ENCODE measurements at regions not wholly inside any gene's neighbourhood (a gene's known extent, or its start where the extent isn't known, plus 50 kb on each side); places are given as distances from the start of the nearest gene placed in this dataset.
"Not testable (repeated sequence)": the region's sequence is repeated elsewhere in the genome, so short reads cannot be mapped to it uniquely, and the experiment has no call there.

- Histone ChIP-seq H3K4me1 (ENCODE audit: control insufficient read depth, insufficient read depth, low read length) (no peaks in the 10 kb centered on the region), H3K9me3 (ENCODE audit: control insufficient read depth, insufficient read depth, low read length) (no peaks in the 10 kb centered on the region), H3K27ac (ENCODE audit: low read depth, low read length) (no peak overlapping the region), H3K36me3 (ENCODE audit: control insufficient read depth, insufficient read depth, low read length) (no peaks in the 10 kb centered on the region), H3K4me3 (ENCODE audit: low read depth, low read length) (no peak overlapping the region), H3K27me3 (ENCODE audit: control insufficient read depth, insufficient read depth, low read length) (no peaks in the 10 kb centered on the region), H3K9ac (ENCODE audit: low read depth, low read length) (no peak overlapping the region)
Measured at GRCh38 chr3:162704799-162705385, 1208.3 kb downstream of the OTOL1 start.

GRCh38 chr3:162708394-162708793 is 1211.8 kb downstream of the OTOL1 start:
- H3K9ac ChIP-seq (ENCODE audit: low read depth, low read length); H3K4me3 ChIP-seq (ENCODE audit: low read depth, low read length); H3K36me3 ChIP-seq (ENCODE audit: control insufficient read depth, insufficient read depth, low read length); H3K9me3 ChIP-seq (ENCODE audit: control insufficient read depth, insufficient read depth, low read length); H3K4me1 ChIP-seq (ENCODE audit: control insufficient read depth, insufficient read depth, low read length); H3K27ac ChIP-seq (ENCODE audit: low read depth, low read length); H3K27me3 ChIP-seq (ENCODE audit: control insufficient read depth, insufficient read depth, low read length): not testable (repeated sequence)

GRCh38 chr3:162708942-162709706 is 1212.5 kb downstream of the OTOL1 start:
- not testable (repeated sequence) for H3K27ac ChIP-seq (ENCODE audit: low read depth, low read length); H3K27me3 ChIP-seq (ENCODE audit: control insufficient read depth, insufficient read depth, low read length); H3K4me3 ChIP-seq (ENCODE audit: low read depth, low read length); H3K9ac ChIP-seq (ENCODE audit: low read depth, low read length); H3K9me3 ChIP-seq (ENCODE audit: control insufficient read depth, insufficient read depth, low read length); H3K36me3 ChIP-seq (ENCODE audit: control insufficient read depth, insufficient read depth, low read length); H3K4me1 ChIP-seq (ENCODE audit: control insufficient read depth, insufficient read depth, low read length)

DNA sequence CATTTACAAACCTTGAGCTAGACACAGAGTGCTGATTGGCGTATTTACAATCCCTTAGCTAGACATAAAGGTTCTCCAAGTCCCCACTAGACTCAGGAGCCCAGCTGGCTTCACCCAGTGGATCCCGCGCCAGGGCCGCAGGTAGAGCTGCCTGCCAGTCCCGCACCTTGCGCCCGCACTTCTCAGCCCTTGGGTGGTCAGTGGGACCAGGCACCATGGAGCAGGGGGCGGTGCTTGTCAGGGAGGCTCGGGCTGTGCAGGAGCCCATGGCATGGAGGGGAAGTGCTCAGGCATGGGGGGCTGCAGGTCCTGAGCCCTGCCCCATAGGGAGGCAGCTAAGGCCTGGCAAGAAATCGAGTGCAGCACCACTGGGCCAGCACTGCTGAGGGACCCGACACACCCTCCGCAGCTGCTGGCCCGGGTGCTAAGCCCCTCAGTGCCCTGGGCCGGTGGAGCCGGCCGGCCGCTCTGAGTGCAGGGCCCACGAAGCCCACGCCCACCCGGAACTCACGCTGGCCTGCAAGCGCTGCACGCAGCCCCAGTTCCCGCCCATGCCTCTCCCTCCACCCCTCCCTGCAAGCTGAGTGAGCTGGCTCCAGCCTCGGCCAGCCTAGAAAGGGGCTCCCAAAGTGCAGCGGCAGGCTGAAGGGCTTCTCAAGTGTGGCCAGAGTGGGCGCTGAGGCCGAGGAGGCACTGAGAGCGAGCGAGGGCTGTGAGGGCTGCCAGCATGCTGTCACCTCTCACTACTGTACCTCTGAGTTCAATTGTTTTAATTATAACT is 1213.9 kb downstream of the OTOL1 start:
- Histone ChIP-seq H3K4me1 (ENCODE audit: control insufficient read depth, insufficient read depth, low read length) (no peaks in the 10 kb centered on the region), H3K27me3 (ENCODE audit: control insufficient read depth, insufficient read depth, low read length) (no peaks in the 10 kb centered on the region), H3K36me3 (ENCODE audit: control insufficient read depth, insufficient read depth, low read length) (no peaks in the 10 kb centered on the region), H3K4me3 (ENCODE audit: low read depth, low read length) (no peak overlapping the region), H3K27ac (ENCODE audit: low read depth, low read length) (no peak overlapping the region), H3K9ac (ENCODE audit: low read depth, low read length) (no peak overlapping the region), H3K9me3 (ENCODE audit: control insufficient read depth, insufficient read depth, low read length) (peaks cover 3% of the 10 kb centered on the region; the same call in 1 of the 2 replicates)

DNA sequence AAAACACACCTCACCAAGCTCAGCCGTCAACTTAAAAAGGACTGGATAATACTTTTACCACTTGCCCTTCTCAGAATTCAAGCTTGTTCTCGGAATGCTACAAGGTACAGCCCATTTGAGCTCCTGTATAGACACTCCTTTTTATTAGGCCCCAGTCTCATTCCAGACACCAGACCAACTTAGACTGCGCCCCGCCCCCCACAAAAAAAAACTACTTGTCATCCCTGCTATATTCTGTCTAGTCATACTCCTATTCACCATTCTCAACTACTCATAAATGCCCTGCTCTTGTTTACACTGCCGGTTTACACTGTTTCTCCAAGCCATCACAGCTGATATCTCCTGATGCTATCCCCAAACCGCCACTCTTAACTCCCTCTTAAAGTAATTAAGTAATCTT is 1220.5 kb downstream of the OTOL1 start:
- H3K4me3 ChIP-seq (ENCODE audit: low read depth, low read length); H3K27ac ChIP-seq (ENCODE audit: low read depth, low read length); H3K9ac ChIP-seq (ENCODE audit: low read depth, low read length); H3K36me3 ChIP-seq (ENCODE audit: control insufficient read depth, insufficient read depth, low read length); H3K9me3 ChIP-seq (ENCODE audit: control insufficient read depth, insufficient read depth, low read length); H3K27me3 ChIP-seq (ENCODE audit: control insufficient read depth, insufficient read depth, low read length): not testable (repeated sequence)
- peaks cover 41% of the 10 kb centered on the region for H3K4me1 ChIP-seq (ENCODE audit: control insufficient read depth, insufficient read depth, low read length)

DNA sequence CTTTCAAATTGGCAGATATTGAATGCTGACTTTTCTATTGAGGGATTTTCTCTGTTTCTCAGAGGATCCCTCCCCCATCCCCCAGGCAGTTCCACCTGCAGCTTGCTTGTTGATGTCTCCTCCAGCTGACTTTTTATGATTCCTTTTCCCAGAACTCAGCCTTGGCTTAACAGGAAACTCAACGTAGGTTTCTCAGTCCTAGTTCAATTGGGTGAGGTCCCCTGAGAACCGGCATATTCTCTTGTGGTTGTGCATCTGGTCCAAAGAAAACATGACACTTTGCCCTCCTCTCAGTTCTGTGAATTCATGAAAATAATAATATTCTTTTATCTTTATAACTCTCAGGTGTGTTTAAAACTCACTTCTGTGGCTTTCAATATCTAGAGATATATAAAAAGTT is 1222.1 kb downstream of the OTOL1 start:
- no peak overlapping the region for H3K4me3 ChIP-seq (ENCODE audit: low read depth, low read length)
- H3K4me1 ChIP-seq (ENCODE audit: control insufficient read depth, insufficient read depth, low read length): peaks cover 48% of the 10 kb centered on the region
- no peaks in the 10 kb centered on the region for H3K9me3 ChIP-seq (ENCODE audit: control insufficient read depth, insufficient read depth, low read length)
- no peak overlapping the region for H3K9ac ChIP-seq (ENCODE audit: low read depth, low read length)
- no peaks in the 10 kb centered on the region for H3K36me3 ChIP-seq (ENCODE audit: control insufficient read depth, insufficient read depth, low read length)
- H3K27ac ChIP-seq (ENCODE audit: low read depth, low read length): peak overlapping the region; percentile 74
- no peaks in the 10 kb centered on the region for H3K27me3 ChIP-seq (ENCODE audit: control insufficient read depth, insufficient read depth, low read length)

- Histone ChIP-seq H3K4me1 (ENCODE audit: control insufficient read depth, insufficient read depth, low read length) (peaks cover 48% of the 10 kb centered on the region), H3K9ac (ENCODE audit: low read depth, low read length) (no peak overlapping the region), H3K27ac (ENCODE audit: low read depth, low read length) (no peak overlapping the region), H3K9me3 (ENCODE audit: control insufficient read depth, insufficient read depth, low read length) (no peaks in the 10 kb centered on the region), H3K27me3 (ENCODE audit: control insufficient read depth, insufficient read depth, low read length) (no peaks in the 10 kb centered on the region), H3K4me3 (ENCODE audit: low read depth, low read length) (no peak overlapping the region), H3K36me3 (ENCODE audit: control insufficient read depth, insufficient read depth, low read length) (no peaks in the 10 kb centered on the region)
Measured at GRCh38 chr3:162719684-162720341, 1223.2 kb downstream of the OTOL1 start.

DNA sequence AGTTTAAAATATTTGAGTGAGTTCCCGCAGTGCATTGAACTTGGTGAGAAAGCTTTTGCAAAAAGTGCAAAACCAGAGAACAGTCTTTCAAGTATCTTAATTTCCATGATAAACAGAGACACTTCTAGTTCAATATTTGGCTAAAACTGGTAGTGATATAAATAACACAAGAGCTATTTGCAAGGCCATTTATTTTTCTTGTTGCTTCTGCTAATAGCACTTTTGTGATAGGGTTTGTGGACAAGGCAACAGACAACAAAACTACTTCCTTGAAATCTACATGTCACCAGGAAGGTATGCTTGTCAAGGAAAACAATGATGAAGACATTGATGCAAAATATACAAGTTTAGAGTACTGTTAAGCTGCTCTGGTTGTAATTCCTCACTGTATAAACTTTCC is 1225.1 kb downstream of the OTOL1 start:
- H3K9ac ChIP-seq (ENCODE audit: low read depth, low read length): no peak overlapping the region; the same call in 1 of the 2 replicates
- no peaks in the 10 kb centered on the region for H3K36me3 ChIP-seq (ENCODE audit: control insufficient read depth, insufficient read depth, low read length)
- H3K27me3 ChIP-seq (ENCODE audit: control insufficient read depth, insufficient read depth, low read length): no peaks in the 10 kb centered on the region
- no peaks in the 10 kb centered on the region for H3K9me3 ChIP-seq (ENCODE audit: control insufficient read depth, insufficient read depth, low read length)
- H3K27ac ChIP-seq (ENCODE audit: low read depth, low read length): peak overlapping the region; percentile 94
- H3K4me1 ChIP-seq (ENCODE audit: control insufficient read depth, insufficient read depth, low read length): peaks cover 48% of the 10 kb centered on the region
- peak overlapping the region; percentile 19; the same call in 1 of the 2 replicates for H3K4me3 ChIP-seq (ENCODE audit: low read depth, low read length)

DNA sequence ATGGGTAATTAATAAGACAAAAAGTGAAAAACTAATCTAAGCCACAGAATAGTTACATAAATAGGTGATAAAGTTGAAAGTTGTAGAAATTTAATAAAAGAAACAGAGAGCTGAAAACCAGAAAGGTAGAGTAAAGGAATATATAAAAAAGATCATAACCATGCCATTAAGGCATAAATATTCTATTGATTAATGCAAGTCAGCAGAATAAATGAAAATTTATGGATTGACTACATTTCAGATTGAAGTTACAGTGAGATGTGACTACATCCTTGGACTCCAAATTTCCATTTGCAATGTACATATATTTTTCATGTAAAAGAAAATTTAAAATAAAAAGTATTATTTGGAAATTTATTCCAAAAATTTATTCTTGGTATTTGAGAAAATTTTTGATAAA is 1225.7 kb downstream of the OTOL1 start:
- no peaks in the 10 kb centered on the region for H3K36me3 ChIP-seq (ENCODE audit: control insufficient read depth, insufficient read depth, low read length)
- H3K9ac ChIP-seq (ENCODE audit: low read depth, low read length): peak overlapping the region; percentile 13; the same call in 1 of the 2 replicates
- no peaks in the 10 kb centered on the region for H3K27me3 ChIP-seq (ENCODE audit: control insufficient read depth, insufficient read depth, low read length)
- H3K4me1 ChIP-seq (ENCODE audit: control insufficient read depth, insufficient read depth, low read length): peaks cover 48% of the 10 kb centered on the region
- H3K9me3 ChIP-seq (ENCODE audit: control insufficient read depth, insufficient read depth, low read length): no peaks in the 10 kb centered on the region
- H3K4me3 ChIP-seq (ENCODE audit: low read depth, low read length): peak overlapping the region; percentile 22; the same call in 1 of the 2 replicates
- H3K27ac ChIP-seq (ENCODE audit: low read depth, low read length): peak overlapping the region; percentile 94

DNA sequence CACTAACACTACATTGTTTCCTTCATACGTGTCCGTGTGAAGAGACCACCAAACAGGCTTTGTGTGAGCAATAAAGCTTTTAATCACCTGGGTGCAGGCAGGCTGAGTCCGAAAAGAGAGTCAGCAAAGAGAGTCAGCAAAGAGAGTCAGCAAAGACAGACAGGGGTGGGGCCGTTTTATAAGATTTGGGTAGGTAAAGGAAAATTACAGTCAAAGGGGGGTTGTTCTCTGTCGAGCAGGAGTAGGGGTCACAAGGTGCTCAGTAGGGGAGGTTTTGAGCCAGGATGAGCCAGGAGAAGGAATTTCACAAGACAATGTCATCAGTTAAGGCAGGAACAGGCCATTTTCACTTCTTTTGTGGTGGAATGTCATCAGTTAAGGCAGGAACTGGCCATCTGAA is 1226.2 kb downstream of the OTOL1 start:
- Histone ChIP-seq H3K27ac (ENCODE audit: low read depth, low read length) (peak overlapping the region; percentile 94), H3K4me1 (ENCODE audit: control insufficient read depth, insufficient read depth, low read length) (peaks cover 48% of the 10 kb centered on the region), H3K9ac (ENCODE audit: low read depth, low read length) (0 out of 2 replicates have a peak overlapping the region, but pooled peaks have one; percentile 13)
- H3K27me3 ChIP-seq (ENCODE audit: control insufficient read depth, insufficient read depth, low read length); H3K36me3 ChIP-seq (ENCODE audit: control insufficient read depth, insufficient read depth, low read length); H3K4me3 ChIP-seq (ENCODE audit: low read depth, low read length); H3K9me3 ChIP-seq (ENCODE audit: control insufficient read depth, insufficient read depth, low read length): not testable (repeated sequence)
